ENCODE measurements at regions not wholly inside any gene's neighbourhood (a gene's known extent, or its start where the extent isn't known, plus 50 kb on each side); places are given as distances from the start of the nearest gene placed in this dataset.

GRCh38 chr5:74327339-74327685 is 313.2 kb downstream of the ENC1 start:
- TF ChIP-seq CTCF (IDR thresholded peaks at IDR 0.05; ENCODE audit: low read depth, low read length): no peak
- Histone ChIP-seq H3K27me3 (no peaks in the 10 kb centered on the region), H3K4me1 (ENCODE audit: low read depth) (peaks cover 9% of the 10 kb centered on the region), H3K36me3 (no peaks in the 10 kb centered on the region), H3K4me3 (no peak overlapping the region), H3K27ac (no peak overlapping the region), H3K9me3 (ENCODE audit: low read depth) (no peaks in the 10 kb centered on the region)
- DNase-seq (ENCODE audit: low read depth in 1 of 2, low spot score in 1 of 2): no peak

GRCh38 chr5:74326571-74327338 is 313.8 kb downstream of the ENC1 start:
- Histone ChIP-seq H3K27ac (no peak overlapping the region), H3K4me3 (no peak overlapping the region), H3K4me1 (ENCODE audit: low read depth) (peaks cover 9% of the 10 kb centered on the region), H3K27me3 (no peaks in the 10 kb centered on the region), H3K9me3 (ENCODE audit: low read depth) (no peaks in the 10 kb centered on the region), H3K36me3 (no peaks in the 10 kb centered on the region)
- no peak for TF ChIP-seq CTCF (IDR thresholded peaks at IDR 0.05; ENCODE audit: low read depth, low read length)
- DNase-seq (ENCODE audit: low read depth in 1 of 2, low spot score in 1 of 2): peak; percentile 67 to 93

- H3K36me3 ChIP-seq: no peaks in the 10 kb centered on the region
Measured at GRCh38 chr5:74325866-74326265, 314.7 kb downstream of the ENC1 start.

GRCh38 chr5:74324556-74324955 is 316.0 kb downstream of the ENC1 start:
- H3K36me3 ChIP-seq: no peaks in the 10 kb centered on the region
- H3K9me3 ChIP-seq (ENCODE audit: low read depth): no peaks in the 10 kb centered on the region
- DNase-seq (ENCODE audit: low read depth in 1 of 2, low spot score in 1 of 2): no peak

More at GRCh38 chr5:74325866-74326265, 314.7 kb downstream of the ENC1 start:
- Histone ChIP-seq H3K4me1 (ENCODE audit: low read depth) (peaks cover 9% of the 10 kb centered on the region), H3K27me3 (no peaks in the 10 kb centered on the region), H3K4me3 (no peak overlapping the region), H3K9me3 (ENCODE audit: low read depth) (no peaks in the 10 kb centered on the region), H3K27ac (no peak overlapping the region)
- no peak for TF ChIP-seq CTCF (IDR thresholded peaks at IDR 0.05; ENCODE audit: low read depth, low read length)
- DNase-seq (ENCODE audit: low read depth in 1 of 2, low spot score in 1 of 2): no peak

GRCh38 chr5:74322944-74323343 is 317.6 kb downstream of the ENC1 start:
- Histone ChIP-seq H3K9me3 (ENCODE audit: low read depth) (no peaks in the 10 kb centered on the region), H3K27ac (no peak overlapping the region), H3K4me3 (no peak overlapping the region), H3K36me3 (no peaks in the 10 kb centered on the region), H3K4me1 (ENCODE audit: low read depth) (peaks cover 9% of the 10 kb centered on the region), H3K27me3 (no peaks in the 10 kb centered on the region)
- no peak for DNase-seq (ENCODE audit: low read depth in 1 of 2, low spot score in 1 of 2)
- no peak for TF ChIP-seq CTCF (IDR thresholded peaks at IDR 0.05; ENCODE audit: low read depth, low read length)

More at GRCh38 chr5:74324556-74324955, 316.0 kb downstream of the ENC1 start:
- Histone ChIP-seq H3K4me1 (ENCODE audit: low read depth) (peaks cover 9% of the 10 kb centered on the region), H3K27me3 (no peaks in the 10 kb centered on the region), H3K4me3 (no peak overlapping the region), H3K27ac (no peak overlapping the region)
- TF ChIP-seq CTCF (IDR thresholded peaks at IDR 0.05; ENCODE audit: low read depth, low read length): no peak

All from cardiac muscle cell (in vitro differentiated cells and primary cell).